Panc1 (cell line): ENCODE measurements at regions not wholly inside any gene's neighbourhood (a gene's known extent, or its start where the extent isn't known, plus 50 kb on each side); places are given as distances from the start of the nearest gene placed in this dataset.

Experiments used
- CTCF ChIP-seq: fragments of 450-650 bp; IDR thresholded peaks from 2 replicates; pipeline ENCODE4 v1.5.1; 2017; ENCODE audit warnings: mild to moderate bottlenecking
- POLR2AphosphoS5 ChIP-seq: IDR thresholded peaks from 2 replicates; pipeline ENCODE4 v1.6.1; 2012; ENCODE audit warnings: mild to moderate bottlenecking, low read depth, low read length, moderate library complexity
- REST ChIP-seq, 2 experiments: IDR thresholded peaks; 2 replicates each; pipeline ENCODE4 v1.6.1; 2011 to 2012; ENCODE audit warnings: low read depth in 2 of 2, control low read depth in 1 of 2, low read length in 1 of 2, mild to moderate bottlenecking in 1 of 2, moderate library complexity in 1 of 2; ENCODE audit not compliant: insufficient read depth in 1 of 2

- no peak for TF ChIP-seq CTCF
- no peak for TF ChIP-seq POLR2AphosphoS5
- TF ChIP-seq REST (IDR thresholded peaks at IDR 0.05; ENCODE audit: insufficient read depth in 1 of 2, low read depth in 2 of 2, low read length in 1 of 2) = no peak
These were observed 362.3 kb downstream of the PPP1R2C start for GRCh38 chrX:42415636-42416035.
